Spleen (tissue), 7 donors: ENCODE measurements at regions not wholly inside any gene's neighbourhood (a gene's known extent, or its start where the extent isn't known, plus 50 kb on each side); places are given as distances from the start of the nearest gene placed in this dataset.

Experiments
- POLR2A ChIP-seq, 3 donors: fragments of 450-650 bp; IDR thresholded peaks; one replicate each; pipeline ENCODE4 v1.5.1; 2017; ENCODE audit warnings: antibody characterized with exemption in 3 of 3, mild to moderate bottlenecking in 1 of 3
- POLR2AphosphoS5 ChIP-seq, 3 donors: sonication (generic); formaldehyde crosslinking; IDR thresholded peaks; one replicate each; pipeline ENCODE4 v1.5.1; 2017; ENCODE audit warnings: antibody characterized with exemption in 3 of 3
- TF ChIP-seq, protein P1 (sequence below), 11 experiments: fragments of 200-600 bp in 7 of 11; fragments of 450-650 bp in 4 of 11; sonication (generic) in 4 of 11; IDR thresholded peaks in 8 of 11; conservative IDR thresholded peaks in 3 of 11; 1 replicate in 7 of 11; 2 replicates in 4 of 11; pipeline versions ENCODE4 v1.4.0 to v1.8.0; 2016 to 2021; ENCODE audit warnings: antibody characterized with exemption in 11 of 11, inconsistent platforms in 4 of 11, mild to moderate bottlenecking in 1 of 11
- donor health status: DM: no; HTN: no; CAD: no; lungs with moderate emphysema.
- donor health status: DM: no; HTN: no; CAD: no.
- donor health status: DM: no; HTN: no; CAD: no.

DNA sequence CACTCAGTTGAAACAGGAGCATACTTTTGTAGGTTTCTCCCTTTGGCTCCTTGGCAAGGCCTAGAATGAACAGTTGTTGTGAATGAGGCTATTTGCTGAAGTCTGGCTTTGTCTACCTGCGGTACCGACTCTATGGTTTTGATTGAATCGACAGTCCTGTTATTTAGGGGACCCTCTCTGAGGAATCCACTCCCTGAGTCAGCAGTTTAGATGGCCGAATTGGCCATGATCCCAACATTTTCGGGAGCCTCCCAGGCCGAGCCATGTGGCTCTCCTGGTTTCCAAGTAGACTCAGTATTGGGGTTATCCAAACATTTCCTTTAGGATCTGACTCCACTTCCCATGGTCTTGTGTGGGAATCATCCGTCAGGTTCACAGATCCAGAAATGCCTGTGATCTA is 394.8 kb upstream of the MAF start:
- TF ChIP-seq, protein P1, sequence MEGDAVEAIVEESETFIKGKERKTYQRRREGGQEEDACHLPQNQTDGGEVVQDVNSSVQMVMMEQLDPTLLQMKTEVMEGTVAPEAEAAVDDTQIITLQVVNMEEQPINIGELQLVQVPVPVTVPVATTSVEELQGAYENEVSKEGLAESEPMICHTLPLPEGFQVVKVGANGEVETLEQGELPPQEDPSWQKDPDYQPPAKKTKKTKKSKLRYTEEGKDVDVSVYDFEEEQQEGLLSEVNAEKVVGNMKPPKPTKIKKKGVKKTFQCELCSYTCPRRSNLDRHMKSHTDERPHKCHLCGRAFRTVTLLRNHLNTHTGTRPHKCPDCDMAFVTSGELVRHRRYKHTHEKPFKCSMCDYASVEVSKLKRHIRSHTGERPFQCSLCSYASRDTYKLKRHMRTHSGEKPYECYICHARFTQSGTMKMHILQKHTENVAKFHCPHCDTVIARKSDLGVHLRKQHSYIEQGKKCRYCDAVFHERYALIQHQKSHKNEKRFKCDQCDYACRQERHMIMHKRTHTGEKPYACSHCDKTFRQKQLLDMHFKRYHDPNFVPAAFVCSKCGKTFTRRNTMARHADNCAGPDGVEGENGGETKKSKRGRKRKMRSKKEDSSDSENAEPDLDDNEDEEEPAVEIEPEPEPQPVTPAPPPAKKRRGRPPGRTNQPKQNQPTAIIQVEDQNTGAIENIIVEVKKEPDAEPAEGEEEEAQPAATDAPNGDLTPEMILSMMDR (IDR thresholded peaks at IDR 0.05 in 8 of 11, conservative IDR thresholded peaks at IDR 0.05 in 3 of 11), result no peak
- TF ChIP-seq POLR2A (IDR thresholded peaks at IDR 0.05), result no peak
- TF ChIP-seq POLR2AphosphoS5 (IDR thresholded peaks at IDR 0.05), result no peak
